C1 segment of cervical spinal cord (tissue), 14 donors: ENCODE measurements at regions not wholly inside any gene's neighbourhood (a gene's known extent, or its start where the extent isn't known, plus 50 kb on each side); places are given as distances from the start of the nearest gene placed in this dataset.

Experiments used
- DNase-seq, 14 donors: peaks; one replicate each; lab custom pipeline; 2025; lab: John Stamatoyannopoulos, UW

DNA sequence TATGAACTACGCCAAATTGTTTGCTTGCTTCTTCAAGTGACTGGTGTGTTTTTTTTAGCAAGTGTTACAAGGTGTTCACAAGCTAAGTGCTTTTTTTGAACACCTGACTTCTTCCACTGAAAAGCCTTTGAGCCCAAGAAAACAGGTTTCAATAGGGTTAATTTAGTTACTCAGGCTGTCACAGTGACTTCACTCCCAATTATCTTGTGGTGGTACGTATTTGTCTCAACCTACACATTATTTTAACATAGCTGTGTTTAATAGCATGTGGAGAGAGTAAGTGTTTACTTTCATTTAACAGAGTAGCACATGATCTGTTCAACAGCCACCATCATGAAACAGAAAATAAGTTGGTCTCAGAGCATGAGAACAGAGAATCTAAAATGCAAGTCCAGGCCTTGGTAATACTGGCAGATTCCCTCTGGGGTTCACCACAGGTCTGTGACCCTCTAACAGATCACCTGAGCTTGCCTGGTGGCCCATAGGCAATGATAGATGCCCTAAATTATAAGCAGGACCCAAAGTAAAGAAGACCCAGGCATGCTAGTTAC lies 267.7 kb upstream of the SMARCA2 start:
- DNase-seq = no peak

- DNase-seq = no peak
Measured at GRCh38 chr9:1748407-1748806, 266.7 kb upstream of the SMARCA2 start.

- no peak for DNase-seq
Measured at GRCh38 chr9:1757186-1757585, 258.0 kb upstream of the SMARCA2 start.

GRCh38 chr9:1759009-1759408 lies 256.1 kb upstream of the SMARCA2 start:
- no peak for DNase-seq

DNA sequence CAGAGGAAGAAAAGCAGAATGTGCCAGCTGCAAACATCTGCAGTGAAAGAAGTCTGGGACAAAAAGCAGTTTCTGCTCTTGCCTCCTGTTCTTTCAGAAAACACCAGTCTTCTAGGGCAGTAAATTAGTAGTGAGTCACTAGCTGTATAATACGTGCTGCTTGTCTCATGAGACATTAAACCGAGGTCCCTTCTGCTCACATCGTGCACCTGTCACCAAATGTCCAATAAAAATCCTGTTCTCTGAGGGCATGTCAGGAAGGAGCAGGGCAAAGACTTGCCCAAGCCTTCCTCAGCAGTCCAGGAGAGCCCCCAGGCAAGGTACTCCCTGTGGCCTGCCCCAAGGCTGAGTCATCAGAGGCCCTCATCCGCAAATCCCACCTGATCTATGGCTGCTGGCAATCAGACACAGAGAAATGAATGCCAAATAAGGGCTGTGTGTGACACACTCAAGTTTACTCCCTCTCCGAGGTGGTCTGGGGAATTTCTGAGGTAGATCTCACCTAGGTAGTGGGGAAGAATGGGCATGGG lies 255.3 kb upstream of the SMARCA2 start:
- DNase-seq = no peak

DNA sequence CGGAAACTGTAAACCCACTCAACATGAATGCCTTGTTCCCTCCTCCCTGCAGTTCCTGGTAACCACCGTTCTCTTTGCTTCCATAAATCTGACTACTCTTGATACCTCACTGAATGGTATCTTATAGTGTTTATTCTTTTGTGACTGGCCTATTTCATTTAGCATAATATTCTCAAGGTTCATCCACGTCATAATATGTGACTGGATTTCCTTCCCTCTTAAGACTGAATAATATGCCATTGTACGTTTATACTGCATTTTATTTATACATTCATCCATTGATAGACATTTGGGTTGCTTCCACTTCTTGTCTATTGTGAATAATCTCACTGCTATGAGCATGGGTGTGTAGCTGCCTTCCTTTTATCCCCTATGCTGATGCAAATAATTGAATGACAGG lies 253.3 kb upstream of the SMARCA2 start:
- no peak for DNase-seq

DNA sequence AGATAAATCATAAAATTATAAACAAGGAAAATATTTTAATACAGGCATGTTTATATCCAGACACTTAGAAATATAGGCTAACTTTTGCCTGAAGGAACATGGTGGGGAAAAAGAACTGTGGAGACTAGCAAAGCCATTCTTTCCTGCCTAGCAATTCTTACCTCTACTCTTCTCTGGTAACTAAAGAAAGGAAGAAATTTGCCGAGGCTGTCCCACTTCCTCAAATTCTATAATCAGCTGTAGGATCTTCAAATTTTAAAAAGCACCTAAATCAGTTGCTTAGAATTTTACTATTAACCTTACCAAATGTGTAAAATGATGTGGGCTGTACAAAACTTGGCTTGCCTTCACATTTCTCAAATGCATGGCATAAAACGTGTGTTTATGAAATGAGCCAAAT lies 249.1 kb upstream of the SMARCA2 start:
- no peak for DNase-seq

GRCh38 chr9:1768561-1768960 lies 246.6 kb upstream of the SMARCA2 start:
- no peak for DNase-seq

DNA sequence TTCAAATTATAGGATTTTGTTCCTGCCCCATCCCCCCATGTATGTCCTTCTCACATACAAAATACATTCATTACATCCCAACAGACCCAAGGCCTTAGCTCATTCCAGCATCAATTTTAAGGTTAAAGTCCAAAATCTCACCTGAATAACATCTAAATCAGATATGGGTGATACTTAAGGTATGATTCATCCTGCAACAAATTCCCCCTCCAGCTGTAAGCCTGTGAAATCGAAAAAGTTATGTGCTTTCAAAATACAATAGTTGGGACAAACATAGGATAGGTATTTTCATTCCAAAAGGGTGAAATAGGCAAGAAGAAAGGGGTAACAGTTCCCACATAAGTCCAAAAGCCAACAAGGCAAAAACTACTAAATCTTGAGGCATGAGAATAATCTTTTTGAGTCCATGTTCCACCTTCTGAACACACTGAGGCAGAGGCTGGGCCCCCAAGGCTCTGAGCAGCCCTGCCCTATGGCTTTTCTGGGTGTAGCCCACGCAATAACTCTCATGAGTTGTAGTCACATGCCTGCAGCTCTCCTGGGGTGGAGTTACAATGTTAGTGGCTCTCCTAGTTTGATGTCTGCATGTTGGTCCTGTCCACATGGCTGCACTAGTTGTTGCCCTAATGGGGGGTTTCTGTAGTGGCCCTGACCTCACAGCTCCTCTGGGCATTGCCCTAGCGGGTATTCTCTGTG lies 243.9 kb upstream of the SMARCA2 start:
- DNase-seq = no peak

GRCh38 chr9:1775230-1775629 lies 239.9 kb upstream of the SMARCA2 start:
- DNase-seq = no peak

- DNase-seq = no peak
Measured at GRCh38 chr9:1776668-1777067, 238.5 kb upstream of the SMARCA2 start.

GRCh38 chr9:1791191-1791590 lies 224.0 kb upstream of the SMARCA2 start:
- DNase-seq = no peak

- DNase-seq = no peak
Measured at GRCh38 chr9:1794547-1795270, 220.4 kb upstream of the SMARCA2 start.

- DNase-seq = no peak
Measured at GRCh38 chr9:1804128-1804865, 210.8 kb upstream of the SMARCA2 start.

- no peak for DNase-seq
Measured at GRCh38 chr9:1829719-1830118, 185.4 kb upstream of the SMARCA2 start.

GRCh38 chr9:1832960-1833359 lies 182.2 kb upstream of the SMARCA2 start:
- DNase-seq = no peak

GRCh38 chr9:1837453-1838084 lies 177.6 kb upstream of the SMARCA2 start:
- DNase-seq = peak in 1 of 14 donors; percentile 1

- DNase-seq = no peak
Measured at GRCh38 chr9:1839909-1840308, 175.2 kb upstream of the SMARCA2 start.

- DNase-seq = no peak
Measured at GRCh38 chr9:1845425-1845824, 169.7 kb upstream of the SMARCA2 start.

DNA sequence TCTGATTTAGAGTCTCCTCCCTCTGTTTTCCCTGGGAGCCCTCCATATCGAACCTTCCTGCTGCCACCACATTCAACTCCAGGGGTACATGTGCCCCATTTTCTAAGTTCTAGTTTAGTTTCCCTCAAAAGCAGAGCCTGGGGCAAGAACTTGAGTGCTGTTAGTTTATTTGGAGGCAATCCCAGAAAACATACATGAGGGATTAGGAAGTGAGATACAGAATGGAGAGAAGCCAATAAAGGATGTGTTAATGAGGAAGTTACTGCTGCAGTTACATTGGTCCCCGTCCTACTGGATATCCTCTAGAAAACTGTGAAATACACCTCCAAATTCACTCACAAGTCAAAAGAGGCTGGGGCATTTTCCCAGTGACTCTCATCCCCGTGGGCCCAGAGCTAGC lies 159.4 kb upstream of the SMARCA2 start:
- DNase-seq = no peak

DNA sequence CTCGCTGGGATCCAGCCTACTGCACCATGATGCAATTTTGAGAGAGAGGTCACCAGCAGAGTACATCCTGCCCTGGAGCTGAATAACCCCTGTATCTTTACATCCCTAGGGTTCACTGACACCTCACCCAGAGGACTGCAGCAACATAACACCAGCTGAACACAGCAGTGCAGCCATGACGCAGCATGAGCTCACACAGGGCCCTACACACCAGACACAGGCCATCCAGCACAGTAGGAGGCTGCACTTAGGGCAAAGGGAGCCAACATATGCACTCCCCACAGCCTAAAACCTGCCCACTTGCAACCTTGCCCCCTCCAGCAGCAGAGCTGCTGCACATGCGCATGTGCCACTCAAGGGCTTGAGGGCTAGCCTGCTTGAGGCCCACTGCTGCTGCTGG lies 157.3 kb upstream of the SMARCA2 start:
- DNase-seq = no peak

DNA sequence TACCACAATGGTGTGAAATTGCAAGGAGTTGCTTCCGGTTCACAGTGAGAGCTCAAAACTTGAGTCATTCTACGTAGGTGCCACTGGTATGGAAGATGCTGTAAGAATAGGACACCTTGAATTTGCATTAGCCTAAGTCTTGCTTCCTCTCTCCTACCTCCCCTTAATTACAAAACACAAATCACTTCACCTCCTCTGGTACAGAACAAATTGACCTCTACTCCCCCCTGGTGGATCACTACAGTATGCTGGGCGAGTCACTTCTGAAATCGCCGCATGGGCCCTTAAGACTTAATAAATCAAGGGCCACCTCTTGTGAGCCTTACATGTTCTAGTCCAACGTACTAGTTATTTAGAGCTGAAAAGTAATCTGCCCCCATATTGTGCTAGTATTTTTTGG lies 145.3 kb upstream of the SMARCA2 start:
- DNase-seq = no peak
